Thyroid gland (tissue), 4 donors: ENCODE measurements at regions not wholly inside any gene's neighbourhood (a gene's known extent, or its start where the extent isn't known, plus 50 kb on each side); places are given as distances from the start of the nearest gene placed in this dataset.

Experiments
- CTCF ChIP-seq, 6 experiments: fragments of 200-600 bp in 3 of 6; fragments of 450-650 bp in 3 of 6; sonication (generic) in 3 of 6; IDR thresholded peaks; one replicate each; pipeline ENCODE4 v1.5.1; 2016 to 2019; ENCODE audit warnings: antibody characterized with exemption in 6 of 6, mild to moderate bottlenecking in 2 of 6, inconsistent platforms in 1 of 6, moderate library complexity in 1 of 6
- POLR2A ChIP-seq, 2 donors: fragments of 450-650 bp; IDR thresholded peaks; one replicate each; pipeline ENCODE4 v1.6.1; 2017; ENCODE audit warnings: antibody characterized with exemption in 2 of 2, mild to moderate bottlenecking in 2 of 2, moderate library complexity in 1 of 2

GRCh38 chr6:98470821-98471220 is 363.6 kb upstream of the POU3F2 start:
- TF ChIP-seq CTCF (IDR thresholded peaks at IDR 0.05) (no peak), POLR2A (IDR thresholded peaks at IDR 0.05) (no peak)
